ENCODE measurements at regions not wholly inside any gene's neighbourhood (a gene's known extent, or its start where the extent isn't known, plus 50 kb on each side); places are given as distances from the start of the nearest gene placed in this dataset.
"Not testable (repeated sequence)": the region's sequence is repeated elsewhere in the genome, so short reads cannot be mapped to it uniquely, and the experiment has no call there.

- Histone ChIP-seq H3K4me1 (no peaks in the 10 kb centered on the region), H3K27me3 (ENCODE audit: low read depth) (peaks cover 6% of the 10 kb centered on the region; the same call in 1 of the 2 replicates), H3K4me3 (no peak overlapping the region), H3K36me3 (replicated peaks) (no peaks in the 10 kb centered on the region), H3K9me3 (peaks cover 3% of the 10 kb centered on the region)
- in situ Hi-C loops (cut with MboI; ENCODE audit: low sequenced_read_pairs): no loop called here
- DNase-seq (ENCODE audit: low spot score in 2 of 2): no peak
Measured at GRCh38 chr1:94362466-94363058, 55.6 kb upstream of the ABCD3 start.

GRCh38 chr1:94358630-94359599, 59.3 kb upstream of the ABCD3 start:
- peaks cover 27% of the 10 kb centered on the region for H3K27me3 ChIP-seq (ENCODE audit: low read depth)
- DNase-seq (ENCODE audit: low spot score in 2 of 2): no peak
- H3K4me3 ChIP-seq: no peak overlapping the region
- no peaks in the 10 kb centered on the region for H3K9me3 ChIP-seq
- H3K36me3 ChIP-seq (replicated peaks): no peaks in the 10 kb centered on the region
- no peaks in the 10 kb centered on the region for H3K4me1 ChIP-seq
- in situ Hi-C loops (cut with MboI; ENCODE audit: low sequenced_read_pairs): no loop called here

GRCh38 chr1:94357661-94358060, 60.5 kb upstream of the ABCD3 start:
- DNase-seq (ENCODE audit: low spot score in 2 of 2): no peak
- Histone ChIP-seq H3K36me3 (replicated peaks) (no peaks in the 10 kb centered on the region), H3K4me3 (no peak overlapping the region), H3K4me1 (no peaks in the 10 kb centered on the region), H3K9me3 (no peaks in the 10 kb centered on the region), H3K27me3 (ENCODE audit: low read depth) (peaks cover 27% of the 10 kb centered on the region)
- in situ Hi-C loops (cut with MboI; ENCODE audit: low sequenced_read_pairs): no loop called here

- Histone ChIP-seq H3K4me3 (no peak overlapping the region), H3K9me3 (peaks cover 2% of the 10 kb centered on the region; the same call in 1 of the 2 replicates), H3K36me3 (replicated peaks) (no peaks in the 10 kb centered on the region), H3K4me1 (no peaks in the 10 kb centered on the region), H3K27me3 (ENCODE audit: low read depth) (peaks cover 29% of the 10 kb centered on the region)
- in situ Hi-C loops (cut with MboI; ENCODE audit: low sequenced_read_pairs): no loop called here
- no peak for DNase-seq (ENCODE audit: low spot score in 2 of 2)
Measured at GRCh38 chr1:94355485-94355980, 62.7 kb upstream of the ABCD3 start.

GRCh38 chr1:94351481-94351880, 66.7 kb upstream of the ABCD3 start:
- peaks cover 2% of the 10 kb centered on the region; the same call in 1 of the 2 replicates for H3K9me3 ChIP-seq
- peaks cover 19% of the 10 kb centered on the region for H3K27me3 ChIP-seq (ENCODE audit: low read depth)
- in situ Hi-C loops (cut with MboI; ENCODE audit: low sequenced_read_pairs): no loop called here
- H3K4me3 ChIP-seq: no peak overlapping the region
- no peaks in the 10 kb centered on the region for H3K4me1 ChIP-seq
- no peak for DNase-seq (ENCODE audit: low spot score in 2 of 2)
- H3K36me3 ChIP-seq (replicated peaks): no peaks in the 10 kb centered on the region

GRCh38 chr1:94350350-94350924, 67.8 kb upstream of the ABCD3 start:
- no peak overlapping the region for H3K4me3 ChIP-seq
- no peak for DNase-seq (ENCODE audit: low spot score in 2 of 2)
- H3K9me3 ChIP-seq: peaks cover 2% of the 10 kb centered on the region; the same call in 1 of the 2 replicates
- H3K36me3 ChIP-seq (replicated peaks): no peaks in the 10 kb centered on the region
- in situ Hi-C loops (cut with MboI; ENCODE audit: low sequenced_read_pairs): no loop called here
- H3K27me3 ChIP-seq (ENCODE audit: low read depth): peaks cover 12% of the 10 kb centered on the region
- H3K4me1 ChIP-seq: no peaks in the 10 kb centered on the region

GRCh38 chr1:94349853-94350252, 68.3 kb upstream of the ABCD3 start:
- no peaks in the 10 kb centered on the region for H3K36me3 ChIP-seq (replicated peaks)
- in situ Hi-C loops (cut with MboI; ENCODE audit: low sequenced_read_pairs): loop anchor here (10.0 to 25.0 kb wide), 2 partner anchors 285 to 462 kb away; partner anchors contain the start of gene SLC44A3
- H3K4me3 ChIP-seq: no peak overlapping the region
- H3K27me3 ChIP-seq (ENCODE audit: low read depth): peaks cover 7% of the 10 kb centered on the region
- peaks cover 2% of the 10 kb centered on the region; the same call in 1 of the 2 replicates for H3K9me3 ChIP-seq
- H3K4me1 ChIP-seq: no peaks in the 10 kb centered on the region
- no peak for DNase-seq (ENCODE audit: low spot score in 2 of 2)

- not testable (repeated sequence) for H3K4me3 ChIP-seq; H3K4me1 ChIP-seq; H3K36me3 ChIP-seq (replicated peaks); H3K27me3 ChIP-seq (ENCODE audit: low read depth); DNase-seq (ENCODE audit: low spot score in 2 of 2); H3K9me3 ChIP-seq
- in situ Hi-C loops (cut with MboI; ENCODE audit: low sequenced_read_pairs): loop anchor here (10.0 to 25.0 kb wide), 2 partner anchors 284 to 464 kb away; partner anchors contain the start of gene SLC44A3
Measured at GRCh38 chr1:94348386-94348785, 69.8 kb upstream of the ABCD3 start.

GRCh38 chr1:94345148-94345721, 73.0 kb upstream of the ABCD3 start:
- H3K9me3 ChIP-seq: no peaks in the 10 kb centered on the region
- in situ Hi-C loops (cut with MboI; ENCODE audit: low sequenced_read_pairs): loop anchor here (10.0 to 25.0 kb wide), 2 partner anchors 280 to 467 kb away; partner anchors contain the start of gene SLC44A3
- no peaks in the 10 kb centered on the region for H3K4me1 ChIP-seq
- H3K27me3 ChIP-seq (ENCODE audit: low read depth): peaks cover 7% of the 10 kb centered on the region
- H3K36me3 ChIP-seq (replicated peaks): no peaks in the 10 kb centered on the region
- H3K4me3 ChIP-seq: no peak overlapping the region
- no peak for DNase-seq (ENCODE audit: low spot score in 2 of 2)

- in situ Hi-C loops (cut with MboI; ENCODE audit: low sequenced_read_pairs): loop anchor here (10.0 to 25.0 kb wide), 2 partner anchors 278 to 470 kb away; partner anchors contain the start of gene SLC44A3
- no peaks in the 10 kb centered on the region for H3K4me1 ChIP-seq
- no peaks in the 10 kb centered on the region for H3K9me3 ChIP-seq
- no peaks in the 10 kb centered on the region for H3K36me3 ChIP-seq (replicated peaks)
- H3K4me3 ChIP-seq: no peak overlapping the region
- H3K27me3 ChIP-seq (ENCODE audit: low read depth): peaks cover 14% of the 10 kb centered on the region
- no peak for DNase-seq (ENCODE audit: low spot score in 2 of 2)
Measured at GRCh38 chr1:94342416-94342815, 75.8 kb upstream of the ABCD3 start.

GRCh38 chr1:94339206-94339927, 78.8 kb upstream of the ABCD3 start:
- no peaks in the 10 kb centered on the region for H3K36me3 ChIP-seq (replicated peaks)
- no peaks in the 10 kb centered on the region for H3K9me3 ChIP-seq
- H3K4me1 ChIP-seq: no peaks in the 10 kb centered on the region
- no peak overlapping the region for H3K4me3 ChIP-seq
- in situ Hi-C loops (cut with MboI; ENCODE audit: low sequenced_read_pairs): loop anchor here (25.0 kb wide), 1 partner anchor 473 kb away; the partner anchor contains the start of gene SLC44A3
- no peak for DNase-seq (ENCODE audit: low spot score in 2 of 2)
- H3K27me3 ChIP-seq (ENCODE audit: low read depth): peaks cover 14% of the 10 kb centered on the region

- in situ Hi-C loops (cut with MboI; ENCODE audit: low sequenced_read_pairs): loop anchor here (25.0 kb wide), 1 partner anchor 475 kb away; the partner anchor contains the start of gene SLC44A3
- no peak overlapping the region for H3K4me3 ChIP-seq
- peaks cover 14% of the 10 kb centered on the region for H3K27me3 ChIP-seq (ENCODE audit: low read depth)
- H3K9me3 ChIP-seq: no peaks in the 10 kb centered on the region
- no peak for DNase-seq (ENCODE audit: low spot score in 2 of 2)
- H3K4me1 ChIP-seq: no peaks in the 10 kb centered on the region
- H3K36me3 ChIP-seq (replicated peaks): no peaks in the 10 kb centered on the region
Measured at GRCh38 chr1:94336991-94337390, 81.2 kb upstream of the ABCD3 start.

Data from HAP-1 (cell line).